HG03378 (cell line): ENCODE measurements at regions not wholly inside any gene's neighbourhood (a gene's known extent, or its start where the extent isn't known, plus 50 kb on each side); places are given as distances from the start of the nearest gene placed in this dataset.
"Not testable (repeated sequence)": the region's sequence is repeated elsewhere in the genome, so short reads cannot be mapped to it uniquely, and the experiment has no call there.

Source experiments
- ATAC-seq: cut with Tn5 transposase; IDR thresholded peaks from one replicate; pipeline ENCODE4 v1.9.1; 2021; ENCODE audit warnings: mild to moderate bottlenecking, moderate library complexity; ENCODE audit not compliant: unreplicated experiment

DNA sequence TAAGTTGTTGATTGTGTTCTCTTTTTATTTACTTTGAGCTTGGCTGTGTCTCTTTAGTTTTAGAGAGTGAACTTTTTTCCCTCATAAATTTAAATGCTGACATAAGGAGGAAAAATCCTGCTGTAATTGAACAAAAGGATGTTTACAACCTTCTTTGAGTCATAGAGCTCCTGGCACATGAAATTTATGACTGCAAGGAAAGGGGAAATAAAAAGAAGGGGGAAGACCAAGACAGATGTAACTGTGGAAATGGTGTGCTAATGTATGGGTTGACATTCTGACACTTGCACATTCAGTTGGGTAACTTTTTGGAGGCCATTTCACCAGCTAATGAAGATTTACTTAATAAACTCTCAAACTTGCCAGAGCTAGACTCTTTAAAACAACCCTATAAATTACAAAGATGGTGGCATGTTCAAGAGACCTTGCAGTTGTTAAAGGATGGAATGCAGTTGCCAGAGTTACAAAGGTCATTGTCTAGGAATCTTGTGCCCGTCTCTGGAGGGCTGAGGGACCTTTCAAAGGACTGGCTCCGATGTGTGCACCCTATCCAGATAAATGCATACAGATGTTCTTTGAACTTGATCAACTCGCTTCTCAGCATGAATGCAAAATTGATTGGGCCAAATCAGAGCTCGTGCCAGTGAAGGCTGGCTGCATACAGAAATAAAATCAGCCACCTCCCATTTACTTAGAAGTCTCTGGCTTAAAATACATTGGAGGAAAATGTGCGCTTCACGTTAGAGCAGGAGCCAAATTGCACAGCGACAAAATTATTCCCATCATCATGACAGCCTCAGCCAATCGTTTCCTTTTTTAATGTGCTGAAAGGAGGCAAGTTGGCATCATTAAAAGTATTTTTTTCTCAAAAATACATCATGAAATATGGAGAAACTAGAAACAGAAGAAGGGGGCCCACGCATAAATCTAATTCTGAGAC, 289.0 kb upstream of the XYLT1 start:
- no peak for ATAC-seq

DNA sequence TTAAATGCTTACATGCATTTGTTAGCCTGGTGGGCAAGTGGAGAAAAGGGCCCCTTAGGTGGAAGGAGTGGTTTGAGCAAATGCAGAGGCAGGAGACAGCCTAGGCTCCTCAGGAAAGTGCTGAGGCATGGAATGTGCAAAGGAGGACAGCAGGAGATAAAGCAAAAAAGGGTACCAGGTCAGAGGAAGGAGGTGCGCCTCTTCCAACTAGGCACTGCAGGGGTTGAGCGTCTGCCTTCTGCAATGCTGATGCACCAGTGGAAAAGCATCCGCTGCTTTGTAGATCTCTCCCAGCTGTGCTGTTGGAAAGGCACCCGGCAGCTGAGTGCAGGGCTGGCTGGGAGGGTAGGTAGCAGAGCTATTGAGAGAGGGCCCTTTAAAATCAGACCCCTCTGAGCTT, 287.0 kb upstream of the XYLT1 start:
- ATAC-seq: no peak

DNA sequence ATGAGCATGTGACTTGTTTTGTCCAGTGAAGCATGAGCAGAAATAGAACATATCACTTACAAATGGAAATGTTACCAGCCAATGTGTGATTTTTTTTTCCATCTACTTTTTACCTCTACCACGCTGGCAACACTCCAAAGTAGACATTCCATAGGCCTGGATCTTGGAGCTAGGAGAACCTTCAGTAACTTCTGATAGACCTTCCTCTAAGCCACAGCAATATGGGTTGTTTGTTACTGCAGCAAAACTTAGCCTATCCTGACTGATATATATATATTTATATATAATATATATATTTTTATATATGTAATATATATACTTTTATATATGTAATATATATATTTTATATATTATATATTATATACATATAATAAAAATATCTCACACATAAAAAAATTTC, 284.4 kb upstream of the XYLT1 start:
- no peak for ATAC-seq

DNA sequence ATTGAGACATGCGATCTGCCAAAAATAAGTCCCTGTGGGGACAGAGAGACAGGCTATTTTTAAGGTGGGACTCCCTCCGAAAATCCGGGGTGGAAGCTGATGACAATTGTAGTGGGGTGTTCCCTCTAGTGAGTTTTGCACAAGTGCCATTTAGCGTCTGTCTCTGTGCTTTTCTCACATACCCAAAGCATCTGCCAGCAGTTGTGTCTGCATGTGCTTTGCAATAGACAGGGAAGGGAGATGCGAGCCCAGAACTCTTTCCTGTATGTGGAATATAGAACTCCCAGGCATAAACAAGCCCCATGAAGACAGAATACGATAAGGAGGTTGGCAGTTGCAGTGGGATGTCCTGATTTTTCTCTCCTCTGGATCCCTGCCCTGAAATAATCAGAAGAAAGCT, 282.7 kb upstream of the XYLT1 start:
- ATAC-seq: no peak

DNA sequence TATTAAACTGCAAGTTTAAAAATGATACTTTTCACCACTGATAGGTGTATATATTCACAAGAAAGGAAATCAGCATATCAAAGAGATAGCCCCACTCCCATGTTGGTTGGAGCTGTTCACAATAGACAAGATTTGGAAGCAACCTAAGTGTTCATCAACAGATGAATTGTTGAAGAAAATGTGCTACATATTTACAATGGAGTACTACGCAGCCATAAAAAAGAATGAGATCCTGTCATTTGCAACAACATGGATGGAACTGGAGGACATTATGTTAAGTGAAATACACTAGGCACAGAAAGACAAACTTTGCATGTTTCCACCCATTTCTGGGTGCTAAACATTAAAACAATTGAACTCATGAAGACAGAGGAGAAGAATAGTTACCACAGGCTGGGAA, 278.9 kb upstream of the XYLT1 start:
- no peak for ATAC-seq

DNA sequence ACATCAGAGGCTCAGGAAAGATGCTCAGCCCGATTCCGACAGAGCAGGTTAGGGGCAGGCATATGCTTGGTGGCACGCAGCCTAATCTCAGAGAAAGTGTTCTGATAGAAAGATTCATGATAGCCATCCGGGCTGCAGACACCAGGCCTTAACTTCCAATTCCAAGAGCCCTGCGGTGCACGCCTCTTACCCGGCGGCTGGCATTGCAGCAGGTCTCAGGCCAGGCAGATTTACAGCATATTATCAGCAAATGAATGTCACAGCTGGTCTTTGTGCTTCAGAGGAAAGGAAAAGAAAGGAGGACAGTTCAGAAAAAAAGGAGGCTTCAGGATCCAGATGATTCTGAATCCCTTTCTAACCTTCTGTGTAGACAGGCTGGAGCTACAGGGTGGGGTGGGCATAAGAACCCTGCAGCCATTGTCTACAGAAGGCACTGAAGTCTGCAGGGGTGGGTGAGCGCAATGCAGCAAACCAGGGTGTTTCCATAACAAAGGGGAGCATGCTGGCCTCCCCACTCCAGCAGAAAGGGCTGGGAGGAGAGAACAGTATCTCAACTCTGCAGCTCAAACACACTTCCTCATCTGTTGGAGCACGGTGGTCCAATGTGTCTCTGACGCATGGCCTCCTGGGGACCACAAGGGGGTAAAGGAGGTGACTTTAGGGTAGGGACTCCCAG, 277.4 kb upstream of the XYLT1 start:
- no peak for ATAC-seq

DNA sequence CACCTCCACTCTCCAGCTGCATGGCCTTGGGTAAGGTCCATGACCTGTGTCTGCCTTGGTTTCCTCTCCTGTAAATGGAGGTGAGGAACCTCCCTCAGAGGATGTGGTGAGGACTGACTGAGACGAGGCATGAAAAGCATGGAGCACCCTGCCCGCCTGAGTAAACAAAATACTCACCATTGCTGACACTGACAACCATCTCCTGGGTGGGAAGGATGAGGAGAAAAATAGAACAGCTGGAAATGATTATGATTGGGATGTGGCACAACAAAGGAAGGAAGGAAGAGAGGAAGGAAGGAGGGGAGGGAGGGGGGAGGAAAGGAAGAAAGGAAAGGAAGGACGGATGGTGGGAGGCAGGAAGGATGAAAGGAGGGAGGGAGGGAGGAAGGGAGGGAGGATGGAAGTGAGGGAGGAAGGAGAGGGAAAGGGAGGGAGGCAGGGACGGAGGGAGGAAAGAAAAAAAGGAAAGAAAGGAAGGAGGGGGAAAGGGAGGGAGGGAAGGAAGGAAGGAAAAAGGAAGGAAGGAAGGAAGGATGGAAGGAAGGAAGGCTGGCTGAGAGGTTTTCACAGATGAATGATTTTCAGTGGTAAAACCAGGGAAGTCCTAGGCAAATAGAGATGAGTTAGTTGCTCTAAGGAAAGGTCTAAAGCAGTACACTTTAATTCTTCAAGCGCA, 276.5 kb upstream of the XYLT1 start:
- ATAC-seq: no peak

DNA sequence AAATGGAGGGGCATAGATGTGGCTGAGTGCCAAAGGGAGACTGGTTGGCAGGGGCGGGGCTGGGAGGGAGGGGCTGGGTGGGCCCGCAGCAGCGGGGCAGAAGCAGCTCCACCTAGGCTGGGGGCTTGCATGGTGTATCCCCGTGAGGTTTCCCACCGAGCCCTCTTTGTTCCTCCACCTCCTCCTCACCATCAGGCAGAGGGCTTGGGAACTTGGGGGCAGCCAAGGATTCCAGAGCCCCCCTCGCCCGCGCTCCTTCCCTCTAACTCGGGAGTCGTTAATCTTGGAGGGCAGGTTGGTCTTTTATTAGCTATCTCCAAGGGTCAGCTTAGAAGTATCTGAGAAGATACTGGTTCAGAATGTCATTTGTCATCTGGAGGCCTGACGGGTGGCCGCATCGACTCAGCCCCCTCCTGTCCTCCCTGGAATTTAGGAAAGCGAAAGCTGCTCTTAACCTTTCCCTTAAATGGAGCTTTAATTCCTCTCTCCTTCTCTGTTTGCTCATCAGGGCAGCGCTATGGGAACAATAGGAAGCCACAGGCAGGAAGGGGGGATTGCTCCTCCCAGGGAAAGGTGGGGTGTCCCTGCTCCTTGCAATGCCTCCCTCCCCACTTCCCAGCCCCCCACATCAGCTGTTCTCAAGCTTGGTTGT, 274.3 kb upstream of the XYLT1 start:
- ATAC-seq: no peak

DNA sequence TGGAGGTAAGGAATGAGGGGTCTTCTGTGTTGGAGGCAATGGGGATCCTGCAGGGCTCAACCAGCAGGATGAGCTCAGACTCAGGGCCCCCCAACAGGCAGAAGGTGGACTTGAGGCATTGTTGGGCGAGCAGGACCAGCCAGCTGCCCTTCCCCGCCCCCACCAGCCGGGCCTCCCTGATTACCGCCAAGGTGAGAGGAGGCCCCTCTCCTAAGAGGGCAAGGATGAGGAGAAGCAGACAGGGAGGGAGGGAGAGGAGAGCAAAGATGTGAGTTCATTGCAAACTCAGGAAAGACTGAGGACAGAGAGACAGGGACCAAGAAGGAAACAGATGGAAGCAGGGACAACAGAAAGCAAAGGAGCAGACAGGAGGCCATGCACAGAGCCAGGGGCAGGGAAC, 272.8 kb upstream of the XYLT1 start:
- no peak for ATAC-seq

DNA sequence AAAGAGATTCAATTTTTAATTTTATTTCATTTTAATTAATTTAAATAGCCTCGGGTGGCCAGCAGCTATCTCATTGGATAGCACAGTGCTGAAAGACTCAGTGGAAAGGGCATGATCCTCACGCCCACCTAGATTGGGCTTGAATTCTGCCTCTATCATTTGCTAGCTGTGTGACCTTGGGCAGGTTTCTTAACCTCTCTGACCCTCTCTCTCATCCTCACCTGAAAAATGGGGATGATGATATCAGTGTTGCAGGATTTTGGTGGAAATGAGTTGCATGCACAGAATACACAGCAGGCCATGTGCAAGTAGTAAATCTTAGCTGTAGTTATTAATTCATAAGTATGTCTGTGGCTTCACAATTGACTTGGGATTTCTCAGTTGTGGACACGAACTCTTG, 272.4 kb upstream of the XYLT1 start:
- no peak for ATAC-seq

DNA sequence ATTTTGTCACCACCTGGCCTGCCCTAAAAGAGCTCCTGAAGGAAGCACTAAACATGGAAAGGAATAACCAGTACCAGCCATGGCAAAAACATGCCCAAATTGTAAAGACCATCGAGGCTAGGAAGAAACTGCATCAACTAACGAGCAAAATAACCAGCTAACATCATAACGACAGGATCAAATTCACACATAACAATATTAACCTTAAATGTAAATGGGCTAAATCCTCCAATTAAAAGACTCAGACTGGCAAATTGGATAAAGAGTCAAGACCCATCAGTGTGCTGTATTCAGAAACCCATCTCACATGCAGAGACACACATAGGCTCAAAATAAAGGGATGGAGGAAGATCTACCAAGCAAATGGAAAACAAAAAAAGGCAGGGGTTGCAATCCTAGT, 264.3 kb upstream of the XYLT1 start:
- ATAC-seq: not testable (repeated sequence)

DNA sequence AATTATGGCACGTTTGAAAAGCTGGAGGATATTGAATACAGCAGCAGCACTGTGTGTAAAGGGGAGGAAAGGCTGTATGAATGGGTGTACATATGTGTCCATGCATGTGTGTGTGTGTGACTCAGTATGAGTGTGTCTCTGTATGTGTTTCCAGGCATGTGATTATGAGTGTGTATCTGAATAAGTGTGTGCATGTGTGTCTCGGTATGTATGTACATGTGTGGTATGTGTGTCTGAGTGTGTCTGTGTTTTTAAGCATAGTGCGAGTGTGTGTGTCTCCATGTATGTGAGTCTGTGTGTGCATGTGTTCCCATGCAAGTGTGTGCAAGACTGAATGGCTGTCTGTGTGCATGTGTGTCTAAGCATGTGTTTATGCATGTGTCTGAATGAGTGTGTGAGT, 259.1 kb upstream of the XYLT1 start:
- ATAC-seq: no peak

DNA sequence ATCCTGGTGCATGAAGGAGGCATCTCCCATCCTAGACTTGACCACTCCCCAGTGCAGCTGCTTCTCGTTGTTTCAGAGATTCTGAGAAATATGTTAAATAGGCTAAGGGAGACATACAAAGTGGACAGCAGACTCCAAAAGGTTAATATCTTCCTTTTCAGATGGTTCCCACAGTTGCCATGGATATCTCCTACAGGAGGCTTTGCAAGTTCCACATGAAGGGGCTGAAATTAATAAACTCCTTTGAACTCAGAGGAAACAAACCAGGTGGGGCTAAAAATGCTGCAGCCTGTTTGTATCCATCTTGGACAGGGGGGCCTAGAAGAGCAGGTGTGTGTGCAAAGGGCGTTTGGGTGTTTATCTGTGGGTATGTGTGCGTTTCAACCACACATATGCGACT, 257.4 kb upstream of the XYLT1 start:
- no peak for ATAC-seq

DNA sequence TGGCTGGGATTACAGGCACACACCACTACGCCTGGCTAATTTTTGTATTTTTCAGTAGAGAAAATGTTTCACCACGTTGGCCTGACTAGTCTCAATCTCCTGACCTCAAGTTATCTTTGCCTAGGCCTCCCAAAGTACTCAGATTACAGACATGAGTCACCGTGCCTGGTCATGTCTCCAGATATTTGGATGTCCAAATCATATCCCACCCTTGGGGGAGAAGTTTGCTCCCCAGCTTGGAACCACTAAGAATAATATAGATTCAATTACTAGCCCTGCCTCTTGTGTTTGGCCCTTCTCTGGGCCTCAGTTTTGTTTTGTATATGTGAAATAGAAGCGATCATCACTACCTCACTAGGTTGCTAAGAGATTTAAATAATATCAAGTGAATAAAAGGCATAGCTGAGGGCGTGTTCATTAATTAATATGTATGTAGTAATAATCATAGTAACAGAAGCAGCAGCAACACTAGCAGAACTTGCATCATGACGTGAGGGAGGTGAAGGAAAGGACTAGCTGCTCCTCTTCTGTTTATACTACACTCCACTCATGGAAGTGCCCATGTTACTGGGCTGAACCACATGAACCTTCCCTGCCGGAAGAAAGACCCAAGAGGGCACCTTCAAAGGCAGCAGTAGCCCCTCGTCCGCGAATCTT, 253.6 kb upstream of the XYLT1 start:
- no peak for ATAC-seq

DNA sequence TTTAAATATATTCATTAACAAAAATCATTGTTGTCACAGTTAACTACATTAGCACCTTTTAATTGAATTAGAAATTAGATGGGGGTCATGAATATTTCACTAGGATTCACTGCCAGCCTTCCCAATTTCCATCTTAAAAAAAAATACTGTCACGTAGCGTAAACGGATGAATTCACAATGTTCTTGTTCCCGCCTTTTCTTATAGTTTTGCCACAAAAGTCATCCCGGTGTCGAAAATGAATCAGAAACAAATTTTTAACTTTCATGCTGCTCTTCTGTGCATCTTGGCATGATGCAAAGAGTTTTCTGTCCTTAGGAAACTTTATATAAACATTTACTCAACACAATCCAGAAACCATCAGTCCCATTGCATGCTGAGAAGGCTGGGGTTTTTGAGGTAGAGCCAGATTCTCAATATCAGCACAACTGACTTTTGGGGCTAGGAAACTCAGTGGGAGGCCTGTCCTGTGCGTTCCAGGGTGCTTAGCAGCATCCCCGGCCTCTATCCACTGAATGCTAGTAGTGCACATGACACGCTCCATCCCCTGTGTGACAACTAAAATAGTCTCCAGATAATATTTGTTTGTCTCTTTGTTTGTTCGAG, 252.9 kb upstream of the XYLT1 start:
- no peak for ATAC-seq

DNA sequence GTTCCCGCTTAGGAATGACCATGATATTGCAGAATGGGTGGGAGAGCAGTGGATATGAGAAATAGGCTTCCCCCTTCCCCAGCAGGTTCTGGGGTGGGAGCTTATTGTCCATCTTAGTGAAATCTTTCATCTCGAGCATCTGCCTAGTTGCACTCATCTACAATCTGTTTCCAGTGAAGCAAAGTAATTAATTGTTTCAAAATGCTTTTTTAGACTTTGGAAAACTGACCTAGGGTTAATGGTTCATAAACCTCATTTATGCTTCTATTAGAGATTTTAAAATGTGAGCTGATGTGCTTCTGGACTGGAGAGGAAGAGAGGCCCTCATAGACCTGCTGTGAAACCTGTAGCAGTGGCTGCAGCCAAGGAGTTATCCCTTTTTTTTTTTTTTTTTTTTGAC, 247.7 kb upstream of the XYLT1 start:
- ATAC-seq: no peak

DNA sequence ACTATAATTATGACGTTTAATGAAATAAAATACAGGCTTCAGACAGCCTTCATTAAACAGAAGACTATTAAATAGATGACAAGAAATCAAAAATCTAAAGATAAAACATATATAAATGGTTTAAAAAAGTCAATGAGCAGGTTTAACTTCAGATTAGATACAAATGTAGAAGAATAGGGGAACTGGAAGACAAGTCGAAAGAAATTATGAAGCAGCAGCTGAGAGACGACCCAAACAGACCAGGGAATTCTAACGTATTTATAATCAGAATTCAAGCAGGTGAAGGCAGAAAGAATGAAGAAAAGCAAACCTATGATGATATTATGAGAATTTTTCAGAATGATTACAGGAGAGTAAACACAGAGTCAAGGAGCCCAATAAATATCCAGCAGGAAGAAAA, 235.1 kb upstream of the XYLT1 start:
- ATAC-seq: no peak

DNA sequence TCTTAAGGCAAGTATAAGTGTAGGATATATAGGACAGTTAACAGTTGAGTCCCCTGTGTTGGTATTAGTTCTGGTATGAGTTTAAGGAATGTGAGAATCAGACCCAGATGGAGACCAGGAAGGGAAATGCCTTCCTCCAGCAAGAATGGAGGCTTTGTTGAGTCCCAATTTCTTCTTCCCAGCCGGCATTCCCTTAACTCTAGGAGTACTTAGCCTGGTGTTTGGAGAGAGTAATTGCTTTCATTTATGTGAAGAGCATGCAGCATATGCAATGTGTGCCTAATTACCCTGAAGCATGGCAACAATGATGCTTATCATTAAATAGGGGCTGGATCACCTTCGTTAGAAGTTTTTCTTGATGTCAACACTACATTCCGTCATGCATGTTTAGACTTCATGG, 225.9 kb upstream of the XYLT1 start:
- ATAC-seq: no peak

DNA sequence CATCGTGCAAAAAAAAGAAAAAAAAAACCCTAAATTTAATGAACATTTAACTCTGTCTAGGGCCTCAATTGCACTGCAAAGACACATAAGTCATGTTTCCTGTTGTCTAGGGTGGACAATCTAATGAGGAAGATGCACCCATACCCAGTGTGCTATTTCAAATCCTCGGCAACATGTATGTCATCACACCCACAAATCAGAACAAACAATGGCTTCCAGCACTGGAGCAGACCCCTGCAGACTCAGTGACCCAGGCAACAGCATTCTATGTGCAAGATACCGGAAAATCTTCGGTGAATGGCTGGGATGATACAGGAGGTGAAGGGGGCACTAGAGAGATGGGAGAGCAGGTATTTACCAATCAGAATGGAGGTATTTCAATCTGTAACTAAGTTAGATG, 221.7 kb upstream of the XYLT1 start:
- ATAC-seq: no peak

DNA sequence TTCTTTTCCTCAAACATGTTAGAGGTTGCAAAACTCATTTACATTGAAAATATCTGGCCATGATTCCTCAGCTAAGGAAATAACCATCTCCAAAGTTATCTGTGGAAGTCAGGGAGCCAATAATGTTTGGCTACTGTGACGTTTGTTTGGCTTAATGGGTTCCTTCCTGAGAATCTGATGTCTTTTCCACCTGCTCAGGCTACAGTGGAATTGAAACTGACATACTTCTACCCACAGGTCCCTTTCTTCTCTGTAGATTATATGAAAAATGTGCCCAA, 221.1 kb upstream of the XYLT1 start:
- ATAC-seq: no peak
